A673 (cell line): ENCODE measurements at regions not wholly inside any gene's neighbourhood (a gene's known extent, or its start where the extent isn't known, plus 50 kb on each side); places are given as distances from the start of the nearest gene placed in this dataset.

Experiments
- CTCF ChIP-seq: fragments of 300-800, 200-600 bp; sonication (generic); conservative IDR thresholded peaks from 2 replicates; pipeline ENCODE4 v1.5.1; 2017; ENCODE audit warnings: low read depth, mild to moderate bottlenecking, antibody characterized with exemption, low read length, moderate library complexity, mixed read lengths
- EZH2 ChIP-seq: fragments of 200-600 bp; sonication (generic); IDR thresholded peaks from 2 replicates; pipeline ENCODE4 v1.6.1; 2017; ENCODE audit warnings: borderline replicate concordance, low read depth, mild to moderate bottlenecking, mixed read lengths, antibody characterized with exemption, low read length; ENCODE audit not compliant: poor library complexity, severe bottlenecking

DNA sequence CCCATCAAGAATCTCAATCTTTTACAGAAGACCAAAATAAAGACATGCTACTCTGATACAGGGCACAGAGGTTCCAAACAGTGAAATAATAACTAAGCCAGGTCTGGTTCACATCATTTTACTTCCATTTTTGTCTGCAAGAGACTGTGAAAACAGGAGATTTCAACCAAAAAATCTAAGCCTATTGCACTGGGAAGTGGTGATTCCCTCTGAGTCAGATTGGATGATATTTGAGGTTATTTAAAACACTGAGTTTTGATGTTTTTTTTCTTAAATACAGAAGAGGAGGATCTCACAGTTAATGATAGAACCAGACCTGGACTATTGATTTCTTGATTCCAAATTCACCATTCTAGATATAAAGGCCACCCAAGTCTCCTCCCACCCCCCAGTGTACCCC lies 117.3 kb upstream of the FAM20A start:
- TF ChIP-seq CTCF (no peak), EZH2 (no peak)
